IMR-90 (cell line): ENCODE measurements at regions not wholly inside any gene's neighbourhood (a gene's known extent, or its start where the extent isn't known, plus 50 kb on each side); places are given as distances from the start of the nearest gene placed in this dataset.

Experiments
- ATAC-seq: fragments of 200-7000 bp; cut with Tn5 transposase; 2 replicates; pipeline ENCODE4 v1.9.1; 2020; ENCODE audit warnings: low read depth, mild to moderate bottlenecking, moderate library complexity
- BruUV-seq: library from RNA; stranded (reverse); fragments of 400-500 nt; replicated peaks from 2 replicates; lab custom pipeline; 2021; lab: Mats Ljungman, UMichigan
- CTCF ChIA-PET: fragments of 300-600 bp; formaldehyde crosslinking; extraction: SDS; loops from one replicate; lab custom pipeline; 2021; ENCODE audit warnings: antibody characterized with exemption; lab: Yijun Ruan, JAX
- POLR2A ChIA-PET: fragments of 300-600 bp; sonication (Branson Sonifier 250); formaldehyde crosslinking; loops from one replicate; lab custom pipeline; 2022; ENCODE audit warnings: antibody characterized with exemption; ENCODE audit not compliant: unreplicated experiment; lab: Charles Lee
- DNase-seq: peaks from one replicate; pipeline ENCODE4 v3.0.0; 2013
- H2AFZ ChIP-seq: replicated peaks from 2 replicates; pipeline ENCODE3; 2013; ENCODE audit warnings: low read length, mild to moderate bottlenecking; ENCODE audit not compliant: poor library complexity
- H2AK5ac ChIP-seq: 2 replicates; pipeline ENCODE4 v1.6.1; 2013; ENCODE audit warnings: low read depth, low read length, inconsistent platforms
- H2AK9ac ChIP-seq: replicated peaks from 2 replicates; pipeline ENCODE3; 2013; ENCODE audit warnings: mild to moderate bottlenecking, low read depth, low read length, moderate library complexity; ENCODE audit not compliant: poor library complexity
- H2BK120ac ChIP-seq: 2 replicates; pipeline ENCODE4 v1.6.1; 2013; ENCODE audit warnings: low read depth, low read length, inconsistent platforms
- H2BK15ac ChIP-seq: 3 replicates; pipeline ENCODE4 v1.6.1; 2013; ENCODE audit warnings: low read depth, low read length, inconsistent platforms
- H2BK20ac ChIP-seq: 2 replicates; pipeline ENCODE4 v1.6.1; 2013; ENCODE audit warnings: low read depth, mild to moderate bottlenecking, inconsistent platforms, low read length, moderate library complexity
- H2BK5ac ChIP-seq: 2 replicates; pipeline ENCODE4 v1.6.1; 2013; ENCODE audit warnings: mild to moderate bottlenecking, low read depth, low read length, inconsistent platforms; ENCODE audit not compliant: poor library complexity, severe bottlenecking
- H3K14ac ChIP-seq: replicated peaks from 2 replicates; pipeline ENCODE4 v1.6.1; 2013; ENCODE audit warnings: low read depth, low read length, inconsistent platforms
- H3K18ac ChIP-seq: 2 replicates; pipeline ENCODE4 v1.6.1; 2013; ENCODE audit warnings: low read depth, low read length, control low read depth
- H3K23ac ChIP-seq: 2 replicates; pipeline ENCODE4 v1.6.1; 2013; ENCODE audit warnings: low read depth, low read length, inconsistent platforms
- H3K27ac ChIP-seq: 2 replicates; pipeline ENCODE4 v1.5.1; 2013; ENCODE audit warnings: mild to moderate bottlenecking, control low read depth, low read length; ENCODE audit not compliant: insufficient read depth
- H3K27me3 ChIP-seq: 2 replicates; pipeline ENCODE4 v1.6.1; 2013; ENCODE audit warnings: low read length; ENCODE audit not compliant: control insufficient read depth, insufficient read depth
- H3K36me3 ChIP-seq: 2 replicates; pipeline ENCODE4 v1.6.1; 2013; ENCODE audit warnings: low read length, mixed read lengths; ENCODE audit not compliant: control insufficient read depth, insufficient read depth
- H3K4ac ChIP-seq: 2 replicates; pipeline ENCODE4 v1.6.1; 2013; ENCODE audit warnings: low read depth, low read length, inconsistent platforms
- H3K4me1 ChIP-seq: 2 replicates; pipeline ENCODE4 v1.6.1; 2013; ENCODE audit warnings: low read length, mixed read lengths; ENCODE audit not compliant: control insufficient read depth, insufficient read depth
- H3K4me2 ChIP-seq: 2 replicates; pipeline ENCODE4 v1.6.1; 2013; ENCODE audit warnings: low read depth, mild to moderate bottlenecking, control low read depth, low read length, moderate library complexity
- H3K4me3 ChIP-seq: 2 replicates; pipeline ENCODE4 v1.5.1; 2013; ENCODE audit warnings: low read depth, mild to moderate bottlenecking, control low read depth, low read length, moderate library complexity; ENCODE audit not compliant: insufficient read depth
- H3K56ac ChIP-seq: 2 replicates; pipeline ENCODE4 v1.6.1; 2013; ENCODE audit warnings: low read length, inconsistent platforms; ENCODE audit not compliant: insufficient read depth; ENCODE audit errors: extremely low read depth
- H3K79me1 ChIP-seq, 2 experiments: 2 replicates each; pipeline ENCODE4 v1.6.1; 2013; ENCODE audit warnings: low read length in 2 of 2, inconsistent platforms in 1 of 2, low read depth in 1 of 2
- H3K9ac ChIP-seq: 2 replicates; pipeline ENCODE4 v1.6.1; 2013; ENCODE audit warnings: low read depth, low read length, control low read depth
- H3K9me1 ChIP-seq: 2 replicates; pipeline ENCODE4 v1.6.1; 2013; ENCODE audit warnings: low read length, inconsistent platforms; ENCODE audit not compliant: insufficient read depth
- H3K9me3 ChIP-seq: 2 replicates; pipeline ENCODE4 v1.6.1; 2013; ENCODE audit warnings: low read length; ENCODE audit not compliant: control insufficient read depth, insufficient read depth
- H4K20me1 ChIP-seq: 2 replicates; pipeline ENCODE4 v1.6.1; 2013; ENCODE audit warnings: low read length, inconsistent platforms; ENCODE audit not compliant: insufficient read depth
- H4K5ac ChIP-seq: 2 replicates; pipeline ENCODE4 v1.6.1; 2013; ENCODE audit warnings: mild to moderate bottlenecking, low read depth, low read length, control low read depth
- H4K8ac ChIP-seq, 2 experiments: 2 replicates each; pipeline ENCODE4 v1.6.1; 2013; ENCODE audit warnings: low read depth in 2 of 2, low read length in 2 of 2, control low read depth in 1 of 2, inconsistent platforms in 1 of 2
- H4K91ac ChIP-seq: 2 replicates; pipeline ENCODE4 v1.6.1; 2013; ENCODE audit warnings: low read depth, low read length, inconsistent platforms; ENCODE audit not compliant: insufficient read depth
- BHLHE40 ChIP-seq: fragments of 150-350 bp; IDR thresholded peaks from 2 replicates; pipeline ENCODE4 v1.6.1; 2016; ENCODE audit warnings: mild to moderate bottlenecking, low read depth, low read length
- CEBPB ChIP-seq: IDR thresholded peaks from 2 replicates; pipeline ENCODE4 v1.6.1; 2012; ENCODE audit warnings: low read depth, low read length, improper control_type of control experiment
- CHD1 ChIP-seq: IDR thresholded peaks from 2 replicates; pipeline ENCODE4 v1.6.1; 2012; ENCODE audit warnings: low read depth, low read length, improper control_type of control experiment
- FOS ChIP-seq: fragments of 150-350 bp; IDR thresholded peaks from 2 replicates; pipeline ENCODE4 v1.6.1; 2016; ENCODE audit warnings: low read depth, low read length
- MAFK ChIP-seq: IDR thresholded peaks from 2 replicates; pipeline ENCODE4 v1.6.1; 2012; ENCODE audit warnings: low read depth, low read length, improper control_type of control experiment
- MAZ ChIP-seq: IDR thresholded peaks from 2 replicates; pipeline ENCODE4 v1.6.1; 2012; ENCODE audit warnings: low read depth, mild to moderate bottlenecking, low read length, improper control_type of control experiment, moderate library complexity, borderline replicate concordance
- MXI1 ChIP-seq: IDR thresholded peaks from 2 replicates; pipeline ENCODE4 v1.6.1; 2012; ENCODE audit warnings: low read depth, mild to moderate bottlenecking, low read length, moderate library complexity, borderline replicate concordance
- NFE2L2 ChIP-seq: fragments of 150-350 bp; IDR thresholded peaks from 2 replicates; pipeline ENCODE4 v1.6.1; 2016; ENCODE audit warnings: low read depth, mild to moderate bottlenecking, low read length
- POLR2A ChIP-seq: IDR thresholded peaks from 2 replicates; pipeline ENCODE4 v1.6.1; 2012; ENCODE audit warnings: mild to moderate bottlenecking, low read depth, low read length
- RAD21 ChIP-seq: IDR thresholded peaks from 2 replicates; pipeline ENCODE4 v1.6.1; 2012; ENCODE audit warnings: low read length, improper control_type of control experiment
- RCOR1 ChIP-seq: IDR thresholded peaks from 2 replicates; pipeline ENCODE4 v1.6.1; 2012; ENCODE audit warnings: mild to moderate bottlenecking, low read length, improper control_type of control experiment; ENCODE audit not compliant: insufficient replicate concordance
- RFX5 ChIP-seq: IDR thresholded peaks from 2 replicates; pipeline ENCODE4 v1.8.0; 2012; ENCODE audit warnings: low read depth, mild to moderate bottlenecking, low read length, moderate library complexity
- SMC3 ChIP-seq: fragments of 150-350 bp; IDR thresholded peaks from 2 replicates; pipeline ENCODE4 v1.6.1; 2016; ENCODE audit warnings: low read depth, mild to moderate bottlenecking, antibody characterized with exemption, low read length, moderate library complexity
- WGBS, 2 experiments: methylation state at CpG; one replicate each; pipeline versions ENCODE4 v1.1.5 to v1.1.7; 2013; ENCODE audit warnings: missing lambda C conversion rate in 2 of 2; ENCODE audit not compliant: insufficient read length in 1 of 2; ENCODE audit errors: extremely low coverage in 2 of 2; 5-methylcytosine and 5-hydroxymethylcytosine counted together
- dilution Hi-C: fragments of 300-500 bp; cut with HindIII; formaldehyde crosslinking; loops from one replicate; pipeline ENCODE4 v1.14.3; 2018; ENCODE audit warnings: low sequenced_read_pairs; ENCODE audit not compliant: unreplicated experiment
- in situ Hi-C: fragments of 300-500 bp; cut with MboI; formaldehyde crosslinking; loops from 3 replicates; pipeline ENCODE4 v1.14.3; 2019; ENCODE audit warnings: low sequenced_read_pairs, inconsistent platforms, mixed read lengths
- intact Hi-C: fragments of 100-400 bp; cut with micrococcal nuclease; formaldehyde crosslinking; loops from 2 replicates; pipeline ENCODE4 v1.10.0; 2022
- TF ChIP-seq, protein P1 (sequence below): conservative IDR thresholded peaks from 2 replicates; pipeline ENCODE4 v1.5.1; 2012; ENCODE audit warnings: mild to moderate bottlenecking, low read depth, low read length, improper control_type of control experiment
- TF ChIP-seq, protein P2 (sequence below): fragments of 150-350 bp; IDR thresholded peaks from 2 replicates; pipeline ENCODE4 v1.6.1; 2016; ENCODE audit warnings: low read depth, mild to moderate bottlenecking, low read length, moderate library complexity, borderline replicate concordance
- TF ChIP-seq, protein P3 (sequence below): fragments of 150-350 bp; IDR thresholded peaks from 2 replicates; pipeline ENCODE4 v1.6.1; 2017; ENCODE audit warnings: mild to moderate bottlenecking, antibody characterized with exemption, low read length, low read depth

DNA sequence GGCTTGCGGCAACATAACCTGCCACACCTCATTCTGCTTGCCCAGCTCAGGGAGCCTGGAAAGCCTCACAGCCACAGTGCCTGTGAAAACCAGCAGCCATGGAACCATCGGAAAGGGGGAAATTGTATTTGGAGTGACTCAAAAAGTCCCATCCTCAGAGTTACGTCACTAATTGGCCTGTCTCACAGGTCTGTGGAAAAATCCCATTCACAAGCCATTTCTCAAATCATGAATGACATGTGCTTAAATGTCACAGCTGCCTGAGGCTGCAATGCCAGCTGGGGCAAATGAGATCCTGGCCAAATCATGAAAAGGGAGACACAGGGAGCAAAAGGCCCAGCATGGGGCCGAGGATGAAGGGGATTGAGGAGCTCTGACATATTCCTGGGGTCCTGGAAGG is 486.9 kb upstream of the RAB6C start:
- no peaks in the 10 kb centered on the region for H3K79me1 ChIP-seq
- WGBS, 2 experiments = 20% methylated on average over 1 of the region's 4 CpGs; no CpG with 5 or more reads in 1 of the 2 experiments

More for the DNA sequence above, 486.9 kb upstream of the RAB6C start:
- dilution Hi-C loops (no loop called here), intact Hi-C loops (no loop called here), in situ Hi-C loops (no loop called here)
- CTCF ChIA-PET = no interaction called here
- Histone ChIP-seq H3K23ac (no peak overlapping the region), H4K5ac (no peak overlapping the region), H3K4me2 (no peak overlapping the region), H4K20me1 (no peaks in the 10 kb centered on the region), H4K91ac (no peak overlapping the region), H3K4me3 (no peak overlapping the region), H3K4ac (no peak overlapping the region), H3K9me1 (no peaks in the 10 kb centered on the region), H3K14ac (no peak overlapping the region), H4K8ac (no peak overlapping the region), H2BK5ac (no peak overlapping the region), H2AK9ac (no peak overlapping the region), H2BK15ac (no peak overlapping the region), H3K9ac (no peak overlapping the region), H3K18ac (no peak overlapping the region), H2BK120ac (no peak overlapping the region), H3K4me1 (no peaks in the 10 kb centered on the region), H3K27me3 (no peaks in the 10 kb centered on the region), H3K36me3 (no peaks in the 10 kb centered on the region), H2AFZ (no peak overlapping the region), H3K9me3 (peaks cover 27% of the 10 kb centered on the region), H3K56ac (no peak overlapping the region), H2AK5ac (no peak overlapping the region), H3K27ac (no peak overlapping the region), H2BK20ac (no peak overlapping the region)
- POLR2A ChIA-PET = no interaction called here
- DNase-seq (no peak), ATAC-seq (no peak)
- TF ChIP-seq, protein P1, sequence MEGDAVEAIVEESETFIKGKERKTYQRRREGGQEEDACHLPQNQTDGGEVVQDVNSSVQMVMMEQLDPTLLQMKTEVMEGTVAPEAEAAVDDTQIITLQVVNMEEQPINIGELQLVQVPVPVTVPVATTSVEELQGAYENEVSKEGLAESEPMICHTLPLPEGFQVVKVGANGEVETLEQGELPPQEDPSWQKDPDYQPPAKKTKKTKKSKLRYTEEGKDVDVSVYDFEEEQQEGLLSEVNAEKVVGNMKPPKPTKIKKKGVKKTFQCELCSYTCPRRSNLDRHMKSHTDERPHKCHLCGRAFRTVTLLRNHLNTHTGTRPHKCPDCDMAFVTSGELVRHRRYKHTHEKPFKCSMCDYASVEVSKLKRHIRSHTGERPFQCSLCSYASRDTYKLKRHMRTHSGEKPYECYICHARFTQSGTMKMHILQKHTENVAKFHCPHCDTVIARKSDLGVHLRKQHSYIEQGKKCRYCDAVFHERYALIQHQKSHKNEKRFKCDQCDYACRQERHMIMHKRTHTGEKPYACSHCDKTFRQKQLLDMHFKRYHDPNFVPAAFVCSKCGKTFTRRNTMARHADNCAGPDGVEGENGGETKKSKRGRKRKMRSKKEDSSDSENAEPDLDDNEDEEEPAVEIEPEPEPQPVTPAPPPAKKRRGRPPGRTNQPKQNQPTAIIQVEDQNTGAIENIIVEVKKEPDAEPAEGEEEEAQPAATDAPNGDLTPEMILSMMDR = no peak
- TF ChIP-seq MAZ = no peak
- no peak for TF ChIP-seq NFE2L2
- TF ChIP-seq BHLHE40 = no peak
- TF ChIP-seq MXI1 = no peak
- TF ChIP-seq, protein P2, sequence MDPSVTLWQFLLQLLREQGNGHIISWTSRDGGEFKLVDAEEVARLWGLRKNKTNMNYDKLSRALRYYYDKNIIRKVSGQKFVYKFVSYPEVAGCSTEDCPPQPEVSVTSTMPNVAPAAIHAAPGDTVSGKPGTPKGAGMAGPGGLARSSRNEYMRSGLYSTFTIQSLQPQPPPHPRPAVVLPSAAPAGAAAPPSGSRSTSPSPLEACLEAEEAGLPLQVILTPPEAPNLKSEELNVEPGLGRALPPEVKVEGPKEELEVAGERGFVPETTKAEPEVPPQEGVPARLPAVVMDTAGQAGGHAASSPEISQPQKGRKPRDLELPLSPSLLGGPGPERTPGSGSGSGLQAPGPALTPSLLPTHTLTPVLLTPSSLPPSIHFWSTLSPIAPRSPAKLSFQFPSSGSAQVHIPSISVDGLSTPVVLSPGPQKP = no peak
- no peak for TF ChIP-seq POLR2A
- TF ChIP-seq RCOR1 = no peak
- no peak for TF ChIP-seq CEBPB
- TF ChIP-seq MAFK = no peak
- no peak for TF ChIP-seq RFX5
- TF ChIP-seq RAD21 = no peak
- TF ChIP-seq SMC3 = no peak
- TF ChIP-seq CHD1 = no peak
- no peak for TF ChIP-seq FOS
- TF ChIP-seq, protein P3, sequence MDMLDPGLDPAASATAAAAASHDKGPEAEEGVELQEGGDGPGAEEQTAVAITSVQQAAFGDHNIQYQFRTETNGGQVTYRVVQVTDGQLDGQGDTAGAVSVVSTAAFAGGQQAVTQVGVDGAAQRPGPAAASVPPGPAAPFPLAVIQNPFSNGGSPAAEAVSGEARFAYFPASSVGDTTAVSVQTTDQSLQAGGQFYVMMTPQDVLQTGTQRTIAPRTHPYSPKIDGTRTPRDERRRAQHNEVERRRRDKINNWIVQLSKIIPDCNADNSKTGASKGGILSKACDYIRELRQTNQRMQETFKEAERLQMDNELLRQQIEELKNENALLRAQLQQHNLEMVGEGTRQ = no peak
- BruUV-seq = no TSS peak
